ENCODE measurements at regions not wholly inside any gene's neighbourhood (a gene's known extent, or its start where the extent isn't known, plus 50 kb on each side); places are given as distances from the start of the nearest gene placed in this dataset.

DNA sequence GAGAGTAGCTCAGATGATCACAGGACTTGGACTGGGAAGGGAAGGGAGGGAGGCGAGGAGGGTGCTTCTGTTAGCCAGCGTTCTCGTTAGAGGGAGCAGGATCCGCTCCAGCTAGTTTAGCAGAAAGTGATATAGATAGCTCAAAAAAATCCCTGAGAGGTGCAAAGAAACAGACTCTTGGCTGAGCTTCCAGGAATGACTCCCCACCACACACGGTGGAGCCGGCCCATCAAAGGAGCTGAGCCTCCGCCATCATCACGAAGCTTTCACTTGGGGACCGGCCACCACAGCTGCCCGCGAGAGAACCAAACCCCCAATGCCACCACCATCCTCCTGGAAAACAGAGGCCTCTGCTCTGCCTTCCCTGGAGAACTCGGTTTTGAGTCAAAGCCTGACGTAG, 124.6 kb upstream of the BCL2L14 start:
- no peak for DNase-seq (ENCODE audit: low read depth in 1 of 2, low spot score in 1 of 2)

DNA sequence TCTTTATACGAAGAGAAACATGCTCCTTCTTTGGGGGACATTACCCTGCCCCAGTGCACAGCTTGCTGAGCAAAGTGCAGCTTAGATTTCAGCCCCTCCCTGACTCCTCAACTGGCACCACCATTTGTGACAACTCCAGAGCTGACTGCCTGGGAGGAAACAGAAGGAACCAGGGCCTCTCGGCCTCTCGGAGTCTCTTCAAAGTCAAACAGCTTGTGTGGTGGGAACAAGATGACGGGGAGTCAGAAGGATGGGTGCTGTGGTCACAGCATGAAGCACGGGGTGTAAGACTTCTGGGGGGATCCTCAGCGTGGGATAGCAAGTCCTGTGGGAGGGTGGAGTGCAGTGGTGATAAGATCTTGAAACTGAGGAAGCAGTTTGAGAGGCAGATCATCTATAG, 123.5 kb upstream of the BCL2L14 start:
- DNase-seq (ENCODE audit: low read depth in 1 of 2, low spot score in 1 of 2) = no peak

DNA sequence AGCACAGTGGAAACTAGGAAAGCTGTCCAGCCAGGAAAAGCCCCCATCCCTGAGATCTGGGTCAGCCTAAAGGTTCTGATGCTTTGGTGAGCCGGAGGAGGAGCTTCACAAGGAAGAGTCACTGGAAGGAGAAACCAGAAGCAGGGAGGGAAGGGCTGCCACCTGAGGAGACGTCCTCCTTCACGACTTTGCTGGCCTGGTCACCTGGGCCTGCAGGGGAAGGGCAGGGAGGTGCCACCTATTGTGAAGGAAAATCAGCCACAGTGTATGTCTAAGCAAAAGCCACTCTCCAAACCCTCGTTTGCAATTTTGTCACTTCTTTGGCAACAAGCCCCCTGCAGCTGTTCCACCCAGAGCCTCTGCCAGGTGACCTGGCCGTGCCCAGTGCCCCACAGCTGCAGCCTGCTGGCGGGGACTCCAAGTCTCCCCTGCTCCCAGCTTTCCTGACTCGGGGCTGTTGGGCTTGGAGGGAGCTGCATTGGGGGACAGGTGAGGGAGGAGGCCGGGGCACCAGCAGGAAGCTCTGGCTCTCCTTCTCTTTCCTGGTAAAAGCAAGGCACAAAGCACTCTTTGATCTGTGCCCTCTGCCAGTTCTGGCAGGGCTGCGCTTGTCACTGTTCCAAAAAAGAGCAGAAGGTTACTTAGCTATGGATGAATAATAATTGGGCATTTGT, 120.9 kb upstream of the BCL2L14 start:
- DNase-seq (ENCODE audit: low read depth in 1 of 2, low spot score in 1 of 2) = no peak

DNA sequence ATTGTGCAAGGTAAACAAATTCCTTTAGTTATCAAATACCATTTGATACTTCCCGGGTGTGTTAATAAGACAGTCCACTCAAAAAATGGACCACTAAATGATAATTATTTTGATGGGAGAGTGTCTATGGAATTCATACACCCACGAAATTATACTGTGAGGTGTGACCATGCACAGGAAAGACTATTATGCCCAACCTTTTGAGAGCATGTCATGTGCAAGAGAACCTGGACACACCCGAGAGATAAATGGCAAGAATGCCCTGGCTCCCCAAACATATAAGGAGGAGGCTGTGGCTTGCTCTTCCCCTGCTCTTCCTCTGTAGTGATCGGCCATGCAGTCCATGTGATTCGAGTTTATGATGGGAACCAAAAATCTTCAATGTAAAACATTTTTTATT, 119.5 kb upstream of the BCL2L14 start:
- no peak for DNase-seq (ENCODE audit: low read depth in 1 of 2, low spot score in 1 of 2)

DNA sequence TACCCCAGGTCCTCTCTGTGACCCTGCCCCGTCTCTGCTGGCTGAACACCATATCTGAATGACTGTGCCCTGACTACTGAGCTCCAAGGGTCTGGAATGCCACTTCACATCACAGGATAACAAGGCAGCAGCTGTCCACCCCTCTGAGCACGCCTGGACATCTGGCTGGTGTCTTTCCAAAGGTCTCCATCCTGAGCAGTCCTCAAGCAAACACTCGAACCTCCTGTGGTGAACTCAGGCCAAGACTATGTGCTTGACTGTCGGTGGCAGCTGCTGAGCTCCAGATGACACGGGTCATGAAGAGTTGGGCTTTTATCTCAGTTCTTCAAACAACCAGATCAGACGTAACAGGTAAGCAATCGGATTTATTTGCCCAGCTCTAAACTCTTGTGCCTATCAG, 117.2 kb upstream of the BCL2L14 start:
- DNase-seq (ENCODE audit: low read depth in 1 of 2, low spot score in 1 of 2) = no peak

DNA sequence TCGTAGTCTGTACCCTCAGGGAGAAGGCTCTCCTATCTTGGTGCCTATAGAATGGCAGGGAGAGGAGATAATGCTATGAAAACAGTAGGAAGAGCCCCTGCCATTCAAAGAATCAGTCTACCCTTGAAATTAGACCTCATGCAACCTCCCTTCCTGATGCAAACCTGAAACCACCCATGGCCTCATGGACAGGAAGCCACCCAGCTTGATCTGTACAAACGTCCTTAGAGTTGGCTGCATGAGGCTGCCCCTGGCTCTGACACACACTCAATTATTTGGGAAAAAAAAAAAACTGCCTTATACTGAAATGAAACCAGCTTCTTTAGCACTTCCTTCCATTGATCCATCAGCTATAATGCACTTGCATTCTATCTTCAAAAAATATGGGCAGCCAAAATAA, 116.6 kb upstream of the BCL2L14 start:
- DNase-seq (ENCODE audit: low read depth in 1 of 2, low spot score in 1 of 2) = no peak

DNA sequence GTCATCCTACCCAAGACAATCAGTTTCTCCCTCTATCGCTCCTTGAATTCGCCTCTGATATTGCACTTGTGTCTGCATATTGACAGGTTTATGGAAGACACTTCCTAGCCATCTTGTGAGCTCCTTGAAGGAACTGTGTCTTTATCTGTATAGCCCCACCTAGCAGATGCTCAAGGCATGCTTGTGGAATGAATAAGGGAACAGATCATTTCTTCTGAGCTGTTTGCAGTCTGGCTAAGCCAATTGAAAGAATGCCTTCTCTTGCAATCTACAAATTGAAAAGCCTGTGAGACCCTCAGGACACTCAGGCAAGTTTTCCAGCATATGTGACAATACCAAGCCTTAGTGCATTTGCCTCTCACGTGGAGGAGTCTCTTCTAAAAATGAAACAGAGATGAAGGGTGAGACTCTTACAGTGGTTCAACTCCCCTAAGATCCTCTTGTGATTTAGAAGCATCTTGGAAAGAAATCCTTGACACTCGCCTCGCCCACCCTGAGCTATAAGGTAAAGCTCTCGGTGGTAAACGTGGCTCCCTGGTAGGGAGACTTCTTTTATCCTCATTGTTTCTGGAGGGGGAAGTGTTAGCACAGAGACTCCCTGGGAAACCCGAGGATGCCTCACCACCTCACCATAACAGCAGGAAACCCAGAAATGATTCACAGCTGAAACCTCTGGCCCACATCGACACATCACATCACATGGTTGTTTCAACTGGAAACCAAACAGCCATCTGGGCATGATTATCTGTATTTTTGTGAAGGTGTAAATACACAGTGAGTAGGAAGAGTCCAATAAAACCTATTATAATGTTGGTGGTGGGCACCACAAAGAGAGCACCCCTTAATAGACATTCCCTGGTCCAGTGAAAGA, 112.3 kb upstream of the BCL2L14 start:
- DNase-seq (ENCODE audit: low read depth in 1 of 2, low spot score in 1 of 2) = peak in 1 of 2 donors; percentile 30

DNA sequence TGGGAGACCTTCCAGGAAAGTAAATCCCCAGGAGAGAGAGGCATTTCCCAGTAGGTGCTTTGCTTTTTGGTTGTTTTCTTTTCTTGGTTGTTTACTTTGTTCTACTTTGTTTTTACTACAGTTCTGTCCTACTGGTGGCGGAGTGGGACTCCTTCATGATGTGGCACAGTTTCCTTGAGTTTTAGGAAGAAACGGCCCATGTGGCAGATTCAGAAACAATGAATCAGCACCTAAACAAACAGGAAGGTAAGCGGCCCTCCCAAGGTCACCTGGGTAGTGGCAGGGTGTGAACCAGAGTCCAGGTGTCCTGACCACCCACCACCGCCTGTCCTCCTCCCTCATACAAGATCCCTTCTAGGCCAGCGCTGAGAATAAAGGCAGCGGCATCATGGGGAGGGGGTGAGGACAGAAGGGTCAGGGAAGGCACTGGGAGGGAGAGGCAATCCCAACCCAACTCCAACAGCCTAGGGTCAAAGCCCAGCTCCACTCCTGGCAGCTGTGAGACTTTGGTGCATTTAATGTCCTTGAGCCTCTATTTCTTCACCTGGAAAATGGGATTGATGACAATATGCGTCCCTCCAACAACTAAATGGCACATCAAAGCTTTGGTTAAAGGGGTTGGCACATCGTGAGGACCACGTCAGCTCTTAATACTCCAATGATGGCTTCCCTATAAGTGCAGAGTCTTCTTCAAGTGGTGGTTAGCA, 111.5 kb upstream of the BCL2L14 start:
- DNase-seq (ENCODE audit: low read depth in 1 of 2, low spot score in 1 of 2) = no peak

DNA sequence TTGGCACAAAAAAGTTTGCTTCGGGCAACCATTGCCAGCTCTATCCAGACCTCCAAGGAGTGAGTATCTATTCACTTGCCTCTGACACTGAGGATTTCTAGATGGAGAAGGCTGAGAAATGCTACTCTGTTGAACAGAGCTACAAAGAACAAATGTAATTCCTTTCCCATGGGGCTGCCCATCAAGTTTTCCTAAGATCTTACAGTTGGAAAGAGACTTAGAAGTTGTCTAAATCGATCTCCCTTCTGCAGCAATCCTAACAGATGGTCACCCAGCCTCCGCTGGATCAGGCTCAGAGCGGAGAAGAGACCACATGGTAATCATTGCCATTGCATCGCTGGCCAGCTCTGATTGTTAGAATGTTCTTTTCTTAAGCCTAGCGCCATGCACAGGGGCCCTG, 110.1 kb upstream of the BCL2L14 start:
- DNase-seq (ENCODE audit: low read depth in 1 of 2, low spot score in 1 of 2) = no peak

DNA sequence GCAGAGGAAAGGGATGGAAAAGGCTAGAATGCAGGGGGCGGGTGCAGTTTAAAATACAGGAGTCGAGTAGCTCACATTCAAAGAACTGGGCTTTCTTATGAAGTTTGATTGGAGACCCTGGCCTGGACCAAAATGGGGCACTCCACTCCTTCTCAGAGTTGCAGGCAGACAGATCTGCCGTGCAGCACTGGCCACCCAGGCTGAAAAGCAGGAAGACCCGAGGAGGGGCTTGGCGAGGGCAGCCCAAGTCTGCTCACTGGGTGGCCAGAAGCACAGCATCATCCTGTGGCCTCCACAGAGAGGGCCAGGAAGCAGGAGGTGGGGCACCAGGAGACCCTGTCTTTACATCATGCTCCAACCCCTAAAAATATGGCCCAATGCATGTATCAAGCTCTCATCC, 109.1 kb upstream of the BCL2L14 start:
- no peak for DNase-seq (ENCODE audit: low read depth in 1 of 2, low spot score in 1 of 2)

DNA sequence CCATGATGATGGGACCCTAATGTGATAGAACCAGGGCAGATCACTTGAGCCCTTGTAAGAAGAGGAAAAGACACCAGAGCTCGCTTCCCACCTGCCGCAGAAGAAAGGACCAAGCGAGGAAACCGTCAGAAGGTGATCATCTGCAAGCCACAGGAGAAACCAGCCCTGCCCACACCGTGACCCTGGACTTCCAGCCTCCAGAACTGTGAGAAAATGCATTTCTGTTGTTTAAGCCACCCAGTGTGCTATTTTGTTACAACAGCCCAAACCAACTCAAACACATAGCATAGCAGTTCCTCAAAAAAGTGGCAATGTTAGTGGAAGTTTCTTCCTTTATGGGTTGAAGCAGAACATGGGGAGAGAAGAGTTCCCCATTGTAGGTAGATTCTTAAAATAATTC, 107.9 kb upstream of the BCL2L14 start:
- DNase-seq (ENCODE audit: low read depth in 1 of 2, low spot score in 1 of 2) = no peak

DNA sequence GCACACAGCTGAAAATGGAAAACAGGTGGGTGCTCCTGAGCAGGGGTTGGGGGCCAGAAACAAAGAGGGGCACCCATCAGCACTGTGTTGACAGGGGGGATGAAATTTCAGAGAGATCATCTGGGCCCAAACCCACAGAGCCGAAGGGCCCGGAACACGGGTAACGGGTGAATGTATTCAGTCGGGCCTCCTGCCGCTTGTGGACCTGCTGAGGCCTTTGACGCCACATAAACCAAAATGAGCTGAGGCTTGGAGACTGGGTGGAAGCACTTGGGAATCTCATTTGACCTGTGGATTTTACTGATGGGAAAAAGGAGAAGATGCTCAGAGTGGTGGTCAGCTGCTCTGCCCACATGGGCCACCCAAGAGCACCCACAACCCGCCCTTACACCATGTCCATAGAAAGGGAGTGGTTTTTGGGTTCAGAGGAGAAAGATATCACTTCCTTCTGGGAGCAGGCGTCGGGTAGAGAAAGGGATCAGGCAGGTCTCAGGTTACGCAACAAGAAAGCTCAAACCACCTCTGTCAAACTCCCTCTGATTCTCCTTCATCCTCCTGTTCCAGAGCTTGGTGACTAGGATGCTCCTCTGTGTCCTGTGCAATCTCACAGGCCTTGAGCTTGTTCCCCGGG, 106.8 kb upstream of the BCL2L14 start:
- DNase-seq (ENCODE audit: low read depth in 1 of 2, low spot score in 1 of 2) = no peak

DNA sequence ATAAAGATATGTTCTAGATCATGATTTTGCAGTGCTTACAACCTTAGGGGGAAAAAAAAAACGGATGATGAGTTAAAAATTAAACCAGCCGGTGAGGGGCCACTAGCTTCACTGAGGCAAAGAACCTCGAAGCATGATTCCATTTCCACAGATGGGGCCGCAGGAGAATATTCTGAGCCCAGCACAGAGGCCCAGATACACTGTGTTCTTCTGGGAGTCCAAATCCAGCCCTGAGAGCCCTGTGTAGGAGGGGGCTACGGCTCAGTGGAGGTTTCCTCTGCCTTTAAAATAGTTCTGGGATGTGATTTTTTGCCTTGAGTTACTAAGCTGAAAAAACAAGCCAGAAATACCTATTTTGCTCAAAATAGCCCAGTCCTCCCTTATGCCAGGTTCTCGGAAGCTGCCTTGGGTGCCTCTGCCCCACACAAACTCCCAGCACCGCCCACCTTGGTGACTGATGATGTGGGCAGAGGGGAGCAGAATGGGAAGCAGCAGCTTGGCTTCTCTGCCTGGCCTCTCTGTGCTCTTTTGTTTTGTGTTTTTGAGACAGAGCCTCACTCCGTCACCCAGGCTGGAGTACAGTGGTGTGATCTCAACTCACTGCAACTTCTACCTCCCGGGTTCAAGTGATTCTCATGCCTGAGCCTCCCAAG, 105.4 kb upstream of the BCL2L14 start:
- DNase-seq (ENCODE audit: low read depth in 1 of 2, low spot score in 1 of 2) = no peak

DNA sequence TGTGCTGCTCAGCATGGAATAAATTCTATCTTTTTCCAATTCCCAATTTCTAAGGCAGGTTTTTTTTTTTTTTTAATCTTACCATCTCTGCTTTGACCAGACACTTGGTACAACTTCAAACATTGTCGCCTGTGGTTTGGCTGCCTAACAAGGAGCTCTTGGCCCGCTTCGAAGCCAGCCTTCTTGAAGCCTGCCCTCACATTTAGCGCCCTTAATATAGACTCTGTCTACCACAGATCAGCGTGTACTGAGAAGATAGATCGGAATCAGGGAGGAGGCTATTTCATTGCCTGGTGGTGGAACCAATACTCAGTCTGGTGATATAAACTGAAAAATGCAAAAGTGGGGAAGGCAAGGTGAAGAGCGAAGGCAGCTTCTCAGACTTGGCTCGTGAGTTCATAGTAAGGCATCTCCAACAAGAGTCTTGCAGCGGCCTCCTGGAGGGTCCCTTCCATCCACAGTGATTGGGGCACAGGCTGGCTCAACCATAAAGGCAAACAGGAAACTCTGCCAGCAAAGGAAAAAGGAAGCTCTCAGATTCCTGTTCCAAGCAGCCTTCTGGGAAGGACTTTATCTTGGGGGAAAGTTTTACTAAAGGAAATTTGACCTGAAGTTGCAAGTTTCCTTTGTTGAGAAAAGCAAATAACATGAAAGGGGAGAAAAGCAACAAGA, 103.2 kb upstream of the BCL2L14 start:
- DNase-seq (ENCODE audit: low read depth in 1 of 2, low spot score in 1 of 2) = no peak

DNA sequence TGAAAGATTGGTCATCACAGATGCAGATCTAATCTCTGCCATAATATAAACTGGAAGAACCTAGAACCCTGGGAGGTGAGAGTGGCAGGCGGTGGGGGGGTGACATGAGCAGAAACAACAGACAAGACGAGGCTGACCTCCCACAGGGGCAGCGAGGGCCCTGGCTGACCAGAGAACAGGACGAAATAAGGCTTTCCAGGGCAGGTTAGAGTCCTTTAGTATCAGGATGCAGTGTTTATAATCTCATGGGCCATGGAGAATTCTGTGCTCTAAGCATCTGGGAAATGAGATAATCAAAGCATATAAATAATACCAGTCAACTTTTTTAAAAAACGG, 102.7 kb upstream of the BCL2L14 start:
- no peak for DNase-seq (ENCODE audit: low read depth in 1 of 2, low spot score in 1 of 2)

DNA sequence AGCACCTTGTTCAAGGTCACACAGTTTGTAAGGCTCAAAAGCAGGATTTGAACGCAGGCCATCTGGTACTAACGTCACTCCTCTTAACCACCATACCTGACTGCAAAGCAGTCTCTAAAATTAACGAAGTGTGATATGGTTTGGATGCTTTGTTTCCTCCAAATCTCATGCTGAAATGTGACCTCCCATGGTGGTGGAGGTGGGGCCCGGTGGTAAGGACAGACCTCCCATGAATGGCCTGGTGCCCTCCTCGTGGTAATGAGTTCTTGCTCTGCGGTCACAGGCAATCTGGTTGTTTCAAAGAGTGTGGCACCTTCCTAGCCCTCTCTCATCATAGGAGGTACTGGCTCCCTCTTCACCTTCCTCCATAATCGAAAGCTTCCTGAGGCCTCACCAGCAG, 102.2 kb upstream of the BCL2L14 start:
- no peak for DNase-seq (ENCODE audit: low read depth in 1 of 2, low spot score in 1 of 2)

DNA sequence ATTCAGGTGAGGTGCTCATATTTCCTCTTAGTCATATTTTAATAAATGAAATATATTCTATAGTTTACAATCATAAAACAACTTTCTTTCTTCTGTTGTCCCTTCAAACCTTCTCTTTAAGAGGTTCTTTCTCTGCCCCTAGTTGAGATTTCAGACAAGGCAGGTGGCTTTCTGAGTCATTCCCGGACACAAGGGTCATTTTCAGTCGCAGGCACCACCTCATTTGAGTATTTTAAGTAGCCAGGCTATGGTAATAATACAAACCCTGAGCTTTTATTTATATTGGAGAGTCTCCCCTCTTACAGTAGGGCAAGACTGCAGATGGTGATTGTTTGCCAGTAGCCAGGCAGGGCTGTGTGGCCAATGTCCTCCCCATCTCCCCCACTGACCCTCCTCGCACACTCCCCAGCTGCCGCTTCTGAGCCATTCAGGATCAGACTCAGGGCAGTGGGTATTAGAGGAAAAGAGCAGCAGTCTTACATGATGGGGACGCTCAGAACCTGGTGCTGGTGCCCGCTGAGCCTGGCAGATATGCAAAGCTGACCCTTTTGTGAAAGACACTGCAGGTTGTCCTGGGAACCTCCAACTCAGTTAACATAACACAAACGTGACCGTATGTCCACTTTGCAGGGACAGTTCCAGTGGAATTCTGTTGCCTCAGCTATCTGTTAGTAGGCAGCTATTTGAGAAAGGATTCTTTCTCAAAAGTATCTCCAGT, 101.1 kb upstream of the BCL2L14 start:
- no peak for DNase-seq (ENCODE audit: low read depth in 1 of 2, low spot score in 1 of 2)

DNA sequence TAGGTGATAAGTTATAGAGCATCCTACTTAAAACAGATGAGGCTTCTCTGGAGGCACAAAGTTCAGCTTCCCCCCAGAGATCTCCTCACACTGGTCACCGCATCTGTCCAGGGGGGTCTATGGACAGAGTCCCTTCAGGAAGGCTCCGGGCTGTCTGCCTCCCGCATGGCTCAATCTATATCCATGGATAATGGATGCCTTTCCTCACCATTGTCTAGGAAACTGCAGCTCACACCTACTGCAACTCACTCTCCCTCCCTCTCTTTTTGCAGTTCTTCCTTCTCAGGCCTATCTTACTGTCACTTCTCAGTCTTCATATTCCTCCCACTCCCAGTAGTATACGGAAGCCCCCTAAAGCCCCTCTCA, 100.6 kb upstream of the BCL2L14 start:
- DNase-seq (ENCODE audit: low read depth in 1 of 2, low spot score in 1 of 2) = no peak

DNA sequence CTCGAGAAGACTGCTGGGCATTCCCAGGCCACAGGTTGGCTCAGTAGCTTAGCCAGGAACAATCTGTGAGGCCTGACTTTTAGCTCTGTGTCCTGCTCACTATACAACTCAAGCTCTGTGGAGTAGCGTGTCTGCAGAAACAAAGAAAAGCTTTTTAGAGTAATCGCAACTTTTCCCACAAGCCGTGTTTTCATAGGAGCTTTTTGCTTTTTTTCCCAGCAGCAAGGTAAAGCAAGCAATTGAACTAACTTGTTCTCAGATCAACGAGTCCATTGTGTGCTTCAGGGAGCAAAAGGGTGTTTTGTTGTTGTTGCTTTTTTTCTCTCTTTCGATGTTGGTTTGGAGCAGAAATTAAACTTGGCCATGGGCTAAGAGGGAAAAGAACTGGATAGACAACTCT, 97.3 kb upstream of the BCL2L14 start:
- DNase-seq (ENCODE audit: low read depth in 1 of 2, low spot score in 1 of 2) = no peak

DNA sequence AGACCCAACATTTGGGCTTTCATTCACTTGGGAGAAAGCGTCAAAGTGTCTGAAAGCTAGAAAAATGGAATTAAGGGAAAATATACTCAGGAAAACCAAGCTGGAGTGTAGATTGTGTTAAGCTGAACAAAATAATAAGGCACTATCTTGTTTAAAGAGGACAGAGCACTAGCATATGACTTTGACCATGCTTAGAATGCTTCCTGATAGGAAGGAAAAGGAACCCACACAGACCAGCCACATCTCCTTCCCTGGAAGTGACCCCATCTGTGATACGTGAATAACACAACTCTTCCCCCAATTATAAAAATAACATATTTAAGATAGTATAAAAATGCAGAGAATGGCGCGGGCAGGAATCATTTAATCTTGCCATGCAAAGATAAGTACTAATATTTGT, 94.7 kb upstream of the BCL2L14 start:
- DNase-seq (ENCODE audit: low read depth in 1 of 2, low spot score in 1 of 2) = no peak

Data from activated CD4-positive, alpha-beta T cell treated with anti-CD3 and anti-CD28 coated beads, Interleukin-2, amount 50 U/mL, for 24 hours (primary cell).